ENCODE measurements at regions not wholly inside any gene's neighbourhood (a gene's known extent, or its start where the extent isn't known, plus 50 kb on each side); places are given as distances from the start of the nearest gene placed in this dataset.

DNA sequence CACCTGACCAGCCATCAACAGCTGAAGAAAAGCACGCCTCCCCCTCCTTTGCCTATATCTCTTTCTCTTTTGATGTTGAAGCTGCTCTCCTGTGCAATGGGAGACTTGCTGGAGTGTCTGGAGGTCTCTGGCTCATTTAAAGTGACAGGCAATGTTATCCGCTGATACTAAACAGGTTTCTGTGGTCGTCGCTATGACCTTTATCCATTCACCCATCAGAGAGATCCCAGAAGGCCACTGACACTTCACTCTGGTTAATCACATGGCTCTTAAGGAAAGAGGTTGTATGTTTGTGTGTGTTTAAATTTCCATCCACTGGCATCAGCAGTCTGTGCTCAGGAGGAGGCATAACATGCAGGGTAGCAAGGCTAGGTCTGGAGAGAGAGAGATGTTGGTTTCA, 277.3 kb downstream of the MTX2 start:
- Histone ChIP-seq H3K9ac (ENCODE audit: low read depth in 1 of 2, low read length in 2 of 2) (no peak overlapping the region), H3K27me3 (ENCODE audit: control insufficient read depth in 4 of 4, insufficient read depth in 4 of 4, low read length in 3 of 4) (peaks cover 0 to 3% (median 1%) of the 10 kb centered on the region in 4 donors), H3K4me1 (ENCODE audit: control insufficient read depth in 4 of 4, insufficient read depth in 4 of 4, low read length in 3 of 4) (no peaks in the 10 kb centered on the region), H3K9me3 (ENCODE audit: control insufficient read depth in 4 of 4, low read length in 3 of 4) (no peaks in the 10 kb centered on the region), H3K4me3 (ENCODE audit: low read depth in 1 of 3, low read length in 3 of 3) (no peak overlapping the region), H3K27ac (ENCODE audit: low read depth in 1 of 2, low read length in 2 of 2) (no peak overlapping the region), H3K36me3 (ENCODE audit: control insufficient read depth in 4 of 4, insufficient read depth in 3 of 4, low read depth in 1 of 4, low read length in 3 of 4) (no peaks in the 10 kb centered on the region)
- no peak for DNase-seq (ENCODE audit: low spot score)
- 89% methylated on average over 4 of the region's 4 CpGs for WGBS
- no peak for TF ChIP-seq SP1 (IDR thresholded peaks at IDR 0.05)
- no peak for TF ChIP-seq HNF4G (IDR thresholded peaks at IDR 0.05)
- TF ChIP-seq HNF4A (conservative IDR thresholded peaks at IDR 0.05): no peak
- TF ChIP-seq FOXA1 (IDR thresholded peaks at IDR 0.05): no peak
- TF ChIP-seq JUND (IDR thresholded peaks at IDR 0.05): no peak
- TF ChIP-seq EGR1 (IDR thresholded peaks at IDR 0.05; ENCODE audit: low read depth in 2 of 2): no peak
- no peak for TF ChIP-seq FOXA2 (IDR thresholded peaks at IDR 0.05)
- TF ChIP-seq YY1 (IDR thresholded peaks at IDR 0.05): no peak
- TF ChIP-seq, protein P1, sequence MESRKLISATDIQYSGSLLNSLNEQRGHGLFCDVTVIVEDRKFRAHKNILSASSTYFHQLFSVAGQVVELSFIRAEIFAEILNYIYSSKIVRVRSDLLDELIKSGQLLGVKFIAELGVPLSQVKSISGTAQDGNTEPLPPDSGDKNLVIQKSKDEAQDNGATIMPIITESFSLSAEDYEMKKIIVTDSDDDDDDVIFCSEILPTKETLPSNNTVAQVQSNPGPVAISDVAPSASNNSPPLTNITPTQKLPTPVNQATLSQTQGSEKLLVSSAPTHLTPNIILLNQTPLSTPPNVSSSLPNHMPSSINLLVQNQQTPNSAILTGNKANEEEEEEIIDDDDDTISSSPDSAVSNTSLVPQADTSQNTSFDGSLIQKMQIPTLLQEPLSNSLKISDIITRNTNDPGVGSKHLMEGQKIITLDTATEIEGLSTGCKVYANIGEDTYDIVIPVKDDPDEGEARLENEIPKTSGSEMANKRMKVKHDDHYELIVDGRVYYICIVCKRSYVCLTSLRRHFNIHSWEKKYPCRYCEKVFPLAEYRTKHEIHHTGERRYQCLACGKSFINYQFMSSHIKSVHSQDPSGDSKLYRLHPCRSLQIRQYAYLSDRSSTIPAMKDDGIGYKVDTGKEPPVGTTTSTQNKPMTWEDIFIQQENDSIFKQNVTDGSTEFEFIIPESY (IDR thresholded peaks at IDR 0.05): no peak
- no peak for TF ChIP-seq RXRA (IDR thresholded peaks at IDR 0.05)
- TF ChIP-seq TAF1 (conservative IDR thresholded peaks at IDR 0.05): no peak
- TF ChIP-seq NR2F2 (IDR thresholded peaks at IDR 0.05): no peak

DNA sequence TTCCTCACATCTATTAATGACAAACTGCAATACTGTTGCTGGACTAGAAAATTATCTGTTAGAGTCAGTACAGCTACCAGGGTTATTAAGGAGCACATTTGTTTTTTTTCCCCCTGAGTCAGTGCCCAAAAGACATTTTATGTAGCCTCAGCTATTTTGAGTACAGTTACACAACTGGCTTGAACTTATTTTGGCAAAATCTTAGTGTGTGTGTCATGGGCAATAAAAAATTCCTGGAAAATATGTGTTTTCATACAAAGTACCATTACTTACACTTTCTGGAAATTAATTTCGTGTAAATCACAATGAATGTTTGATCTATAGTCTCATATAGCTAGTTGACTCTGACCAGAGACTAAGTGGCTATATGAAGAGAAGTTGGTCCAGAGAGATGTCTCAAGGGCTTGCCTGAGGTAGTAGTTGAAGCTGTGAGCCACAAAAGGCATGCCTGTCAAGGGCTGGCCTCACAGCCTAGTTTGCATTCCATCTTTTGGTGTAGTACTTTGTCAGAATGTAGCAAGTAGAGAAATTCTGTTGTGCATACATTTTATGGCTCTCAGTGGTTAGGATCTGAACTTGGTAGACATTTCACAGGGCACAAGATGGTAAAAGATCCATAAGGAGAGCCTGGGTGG, 283.4 kb downstream of the MTX2 start:
- Histone ChIP-seq H3K27me3 (ENCODE audit: control insufficient read depth in 4 of 4, insufficient read depth in 4 of 4, low read length in 3 of 4) (peaks cover 0 to 3% (median 0%) of the 10 kb centered on the region in 4 donors), H3K9ac (ENCODE audit: low read depth in 1 of 2, low read length in 2 of 2) (no peak overlapping the region), H3K4me3 (ENCODE audit: low read depth in 1 of 3, low read length in 3 of 3) (no peak overlapping the region), H3K4me1 (ENCODE audit: control insufficient read depth in 4 of 4, insufficient read depth in 4 of 4, low read length in 3 of 4) (peaks cover 0 to 19% (median 10%) of the 10 kb centered on the region in 4 donors), H3K27ac (ENCODE audit: low read depth in 1 of 2, low read length in 2 of 2) (no peak overlapping the region), H3K36me3 (ENCODE audit: control insufficient read depth in 4 of 4, insufficient read depth in 3 of 4, low read depth in 1 of 4, low read length in 3 of 4) (no peaks in the 10 kb centered on the region), H3K9me3 (ENCODE audit: control insufficient read depth in 4 of 4, low read length in 3 of 4) (no peaks in the 10 kb centered on the region)
- whole genome bisulfite sequencing: 81% methylated on average over 1 of the region's 1 CpG
- TF ChIP-seq, protein P2, sequence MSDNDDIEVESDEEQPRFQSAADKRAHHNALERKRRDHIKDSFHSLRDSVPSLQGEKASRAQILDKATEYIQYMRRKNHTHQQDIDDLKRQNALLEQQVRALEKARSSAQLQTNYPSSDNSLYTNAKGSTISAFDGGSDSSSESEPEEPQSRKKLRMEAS (IDR thresholded peaks at IDR 0.05): no peak
- no peak for TF ChIP-seq YY1 (IDR thresholded peaks at IDR 0.05)
- TF ChIP-seq FOXA2 (IDR thresholded peaks at IDR 0.05): no peak
- DNase-seq (ENCODE audit: low spot score): no peak

DNA sequence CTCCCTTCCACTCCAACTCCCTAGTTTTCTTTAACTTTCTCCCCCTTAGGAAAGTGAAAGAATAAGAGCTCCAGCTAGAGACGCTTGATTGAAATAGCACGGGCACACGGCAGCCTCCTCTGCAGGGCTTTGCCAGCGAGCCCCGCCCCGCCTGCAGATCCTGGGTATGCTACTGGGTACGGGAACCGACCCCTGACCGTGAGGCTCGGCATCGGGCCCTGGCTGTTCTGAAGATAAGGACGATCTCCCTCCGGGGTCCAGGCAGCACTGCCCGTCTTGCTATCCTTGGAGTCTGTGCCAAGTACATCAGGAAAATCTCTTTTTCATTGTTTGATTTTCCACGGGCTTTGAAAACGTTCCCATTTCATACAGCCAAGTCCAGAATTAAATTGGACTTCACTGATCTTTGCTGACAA, 284.5 kb downstream of the MTX2 start:
- Histone ChIP-seq H3K4me1 (ENCODE audit: control insufficient read depth in 4 of 4, insufficient read depth in 4 of 4, low read length in 3 of 4) (peaks cover 0 to 19% (median 10%) of the 10 kb centered on the region in 4 donors), H3K9ac (ENCODE audit: low read depth in 1 of 2, low read length in 2 of 2) (peak overlapping the region; percentile 9 to 64), H3K27ac (ENCODE audit: low read depth in 1 of 2, low read length in 2 of 2) (peak overlapping the region in 1 of 2 donors; percentile 60), H3K9me3 (ENCODE audit: control insufficient read depth in 4 of 4, low read length in 3 of 4) (no peaks in the 10 kb centered on the region), H3K36me3 (ENCODE audit: control insufficient read depth in 4 of 4, insufficient read depth in 3 of 4, low read depth in 1 of 4, low read length in 3 of 4) (no peaks in the 10 kb centered on the region), H3K27me3 (ENCODE audit: control insufficient read depth in 4 of 4, insufficient read depth in 4 of 4, low read length in 3 of 4) (peaks cover 0 to 4% (median 1%) of the 10 kb centered on the region in 4 donors), H3K4me3 (ENCODE audit: low read depth in 1 of 3, low read length in 3 of 3) (peak overlapping the region; percentile 65 to 77 (median 77))
- peak; percentile 37 for DNase-seq (ENCODE audit: low spot score)
- TF ChIP-seq FOXA2 (IDR thresholded peaks at IDR 0.05) (no peak), HNF4A (conservative IDR thresholded peaks at IDR 0.05) (peak; percentile 35 to 63), FOXA1 (IDR thresholded peaks at IDR 0.05) (no peak), EGR1 (IDR thresholded peaks at IDR 0.05; ENCODE audit: low read depth in 2 of 2) (peak in 1 of 2 donors; percentile 27), GABPA (IDR thresholded peaks at IDR 0.05 in 1 of 2, conservative IDR thresholded peaks at IDR 0.05 in 1 of 2) (no peak), YY1 (IDR thresholded peaks at IDR 0.05) (peak; percentile 47), SP1 (IDR thresholded peaks at IDR 0.05) (peak; percentile 64), NR2F2 (IDR thresholded peaks at IDR 0.05) (no peak), RAD21 (IDR thresholded peaks at IDR 0.05) (peak in 1 of 2 donors; percentile 52), HNF4G (IDR thresholded peaks at IDR 0.05) (no peak), RXRA (IDR thresholded peaks at IDR 0.05) (peak; percentile 28 to 51)
- TF ChIP-seq, protein P1 (IDR thresholded peaks at IDR 0.05): no peak
- TF ChIP-seq, protein P2 (IDR thresholded peaks at IDR 0.05): no peak
- TF ChIP-seq, protein P3, sequence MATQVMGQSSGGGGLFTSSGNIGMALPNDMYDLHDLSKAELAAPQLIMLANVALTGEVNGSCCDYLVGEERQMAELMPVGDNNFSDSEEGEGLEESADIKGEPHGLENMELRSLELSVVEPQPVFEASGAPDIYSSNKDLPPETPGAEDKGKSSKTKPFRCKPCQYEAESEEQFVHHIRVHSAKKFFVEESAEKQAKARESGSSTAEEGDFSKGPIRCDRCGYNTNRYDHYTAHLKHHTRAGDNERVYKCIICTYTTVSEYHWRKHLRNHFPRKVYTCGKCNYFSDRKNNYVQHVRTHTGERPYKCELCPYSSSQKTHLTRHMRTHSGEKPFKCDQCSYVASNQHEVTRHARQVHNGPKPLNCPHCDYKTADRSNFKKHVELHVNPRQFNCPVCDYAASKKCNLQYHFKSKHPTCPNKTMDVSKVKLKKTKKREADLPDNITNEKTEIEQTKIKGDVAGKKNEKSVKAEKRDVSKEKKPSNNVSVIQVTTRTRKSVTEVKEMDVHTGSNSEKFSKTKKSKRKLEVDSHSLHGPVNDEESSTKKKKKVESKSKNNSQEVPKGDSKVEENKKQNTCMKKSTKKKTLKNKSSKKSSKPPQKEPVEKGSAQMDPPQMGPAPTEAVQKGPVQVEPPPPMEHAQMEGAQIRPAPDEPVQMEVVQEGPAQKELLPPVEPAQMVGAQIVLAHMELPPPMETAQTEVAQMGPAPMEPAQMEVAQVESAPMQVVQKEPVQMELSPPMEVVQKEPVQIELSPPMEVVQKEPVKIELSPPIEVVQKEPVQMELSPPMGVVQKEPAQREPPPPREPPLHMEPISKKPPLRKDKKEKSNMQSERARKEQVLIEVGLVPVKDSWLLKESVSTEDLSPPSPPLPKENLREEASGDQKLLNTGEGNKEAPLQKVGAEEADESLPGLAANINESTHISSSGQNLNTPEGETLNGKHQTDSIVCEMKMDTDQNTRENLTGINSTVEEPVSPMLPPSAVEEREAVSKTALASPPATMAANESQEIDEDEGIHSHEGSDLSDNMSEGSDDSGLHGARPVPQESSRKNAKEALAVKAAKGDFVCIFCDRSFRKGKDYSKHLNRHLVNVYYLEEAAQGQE (IDR thresholded peaks at IDR 0.05): no peak
- WGBS: 2% methylated on average over 16 of the region's 16 CpGs
